ENCODE measurements at regions not wholly inside any gene's neighbourhood (a gene's known extent, or its start where the extent isn't known, plus 50 kb on each side); places are given as distances from the start of the nearest gene placed in this dataset.

DNA sequence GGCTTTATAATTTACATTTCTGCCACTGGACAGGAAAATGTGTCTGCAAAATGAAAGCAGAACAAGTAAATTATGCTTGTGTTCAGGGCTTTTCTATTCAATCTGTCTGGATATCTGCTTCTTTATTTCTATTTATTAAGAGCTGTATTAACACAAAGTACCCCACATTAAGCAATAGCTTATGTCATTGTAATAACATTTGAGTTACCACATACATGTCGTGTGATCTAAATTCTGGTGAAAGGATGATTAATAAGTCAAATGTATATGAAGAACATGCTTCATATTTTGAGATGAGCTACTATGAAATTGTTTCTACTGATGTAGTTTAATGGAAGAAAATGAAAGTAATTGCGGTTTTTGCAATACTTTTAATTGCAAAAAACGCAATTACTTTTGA, 238.2 kb downstream of the KCNJ2 start:
- H3K14ac ChIP-seq (replicated peaks; ENCODE audit: low read depth, low read length): no peak overlapping the region
- DNase-seq (peak; percentile 1), ATAC-seq (ENCODE audit: low read depth) (no peak)
- H3K9ac ChIP-seq (ENCODE audit: low read depth, low read length): no peak overlapping the region
- H2AK5ac ChIP-seq (ENCODE audit: low read depth, low read length): no peak overlapping the region
- intact Hi-C loops (cut with micrococcal nuclease): loop anchor here (5.0 kb wide), 1 partner anchor 240 kb away; the partner anchor contains the start of gene KCNJ2
- H3K4ac ChIP-seq (ENCODE audit: low read depth, low read length): no peak overlapping the region; the same call in 1 of the 2 replicates
- dilution Hi-C loops (cut with HindIII; ENCODE audit: low sequenced_read_pairs, unreplicated experiment): no loop called here
- in situ Hi-C loops (cut with MboI; ENCODE audit: low sequenced_read_pairs): no loop called here
- no peak overlapping the region for H3K23ac ChIP-seq (ENCODE audit: low read depth, low read length)
- H3K4me3 ChIP-seq (ENCODE audit: insufficient read depth, low read depth, low read length): no peak overlapping the region
- H3K36me3 ChIP-seq (ENCODE audit: control insufficient read depth, insufficient read depth, low read length): no peaks in the 10 kb centered on the region
- H3K27me3 ChIP-seq (ENCODE audit: control insufficient read depth, insufficient read depth, low read length): no peaks in the 10 kb centered on the region; the same call in 1 of the 2 replicates
- H3K9me3 ChIP-seq (ENCODE audit: control insufficient read depth, insufficient read depth, low read length): no peaks in the 10 kb centered on the region
- H4K20me1 ChIP-seq (ENCODE audit: insufficient read depth, low read length): no peaks in the 10 kb centered on the region
- no peak overlapping the region for H2AK9ac ChIP-seq (replicated peaks; ENCODE audit: low read depth, low read length, poor library complexity)
- no peak overlapping the region for H2AFZ ChIP-seq (replicated peaks; ENCODE audit: low read length, poor library complexity)
- H4K5ac ChIP-seq (ENCODE audit: low read depth, low read length): no peak overlapping the region
- H3K56ac ChIP-seq (ENCODE audit: extremely low read depth, insufficient read depth, low read length): no peak overlapping the region
- no peak overlapping the region for H4K91ac ChIP-seq (ENCODE audit: insufficient read depth, low read depth, low read length)
- H3K18ac ChIP-seq (ENCODE audit: low read depth, low read length): no peak overlapping the region
- TF ChIP-seq, protein P1, sequence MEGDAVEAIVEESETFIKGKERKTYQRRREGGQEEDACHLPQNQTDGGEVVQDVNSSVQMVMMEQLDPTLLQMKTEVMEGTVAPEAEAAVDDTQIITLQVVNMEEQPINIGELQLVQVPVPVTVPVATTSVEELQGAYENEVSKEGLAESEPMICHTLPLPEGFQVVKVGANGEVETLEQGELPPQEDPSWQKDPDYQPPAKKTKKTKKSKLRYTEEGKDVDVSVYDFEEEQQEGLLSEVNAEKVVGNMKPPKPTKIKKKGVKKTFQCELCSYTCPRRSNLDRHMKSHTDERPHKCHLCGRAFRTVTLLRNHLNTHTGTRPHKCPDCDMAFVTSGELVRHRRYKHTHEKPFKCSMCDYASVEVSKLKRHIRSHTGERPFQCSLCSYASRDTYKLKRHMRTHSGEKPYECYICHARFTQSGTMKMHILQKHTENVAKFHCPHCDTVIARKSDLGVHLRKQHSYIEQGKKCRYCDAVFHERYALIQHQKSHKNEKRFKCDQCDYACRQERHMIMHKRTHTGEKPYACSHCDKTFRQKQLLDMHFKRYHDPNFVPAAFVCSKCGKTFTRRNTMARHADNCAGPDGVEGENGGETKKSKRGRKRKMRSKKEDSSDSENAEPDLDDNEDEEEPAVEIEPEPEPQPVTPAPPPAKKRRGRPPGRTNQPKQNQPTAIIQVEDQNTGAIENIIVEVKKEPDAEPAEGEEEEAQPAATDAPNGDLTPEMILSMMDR (conservative IDR thresholded peaks at IDR 0.05; ENCODE audit: low read depth, low read length): no peak
- TF ChIP-seq SMC3 (IDR thresholded peaks at IDR 0.05; ENCODE audit: low read depth, low read length): no peak
- TF ChIP-seq, protein P2, sequence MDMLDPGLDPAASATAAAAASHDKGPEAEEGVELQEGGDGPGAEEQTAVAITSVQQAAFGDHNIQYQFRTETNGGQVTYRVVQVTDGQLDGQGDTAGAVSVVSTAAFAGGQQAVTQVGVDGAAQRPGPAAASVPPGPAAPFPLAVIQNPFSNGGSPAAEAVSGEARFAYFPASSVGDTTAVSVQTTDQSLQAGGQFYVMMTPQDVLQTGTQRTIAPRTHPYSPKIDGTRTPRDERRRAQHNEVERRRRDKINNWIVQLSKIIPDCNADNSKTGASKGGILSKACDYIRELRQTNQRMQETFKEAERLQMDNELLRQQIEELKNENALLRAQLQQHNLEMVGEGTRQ (IDR thresholded peaks at IDR 0.05; ENCODE audit: low read depth, low read length): no peak
- H3K27ac ChIP-seq (ENCODE audit: insufficient read depth, low read length): no peak overlapping the region
- no peaks in the 10 kb centered on the region for H3K79me1 ChIP-seq (ENCODE audit: low read depth in 1 of 2, low read length in 2 of 2)
- H2BK5ac ChIP-seq (ENCODE audit: low read depth, low read length, poor library complexity, severe bottlenecking): no peak overlapping the region
- no TSS peak for BruUV-seq (replicated peaks)
- H3K9me1 ChIP-seq (ENCODE audit: insufficient read depth, low read length): no peaks in the 10 kb centered on the region
- H2BK120ac ChIP-seq (ENCODE audit: low read depth, low read length): no peak overlapping the region
- ChIA-PET POLR2A (ENCODE audit: unreplicated experiment) (no interaction called here), CTCF (no interaction called here)
- no peak overlapping the region for H2BK20ac ChIP-seq (ENCODE audit: low read depth, low read length)
- no peak overlapping the region for H2BK15ac ChIP-seq (ENCODE audit: low read depth, low read length)
- no peak overlapping the region; the same call in 1 of the 2 replicates for H3K4me2 ChIP-seq (ENCODE audit: low read depth, low read length)
- WGBS, 2 experiments (ENCODE audit: extremely low coverage in 2 of 2, insufficient read length in 1 of 2): no CpG with 5 or more reads among the region's 3 CpGs
- peaks cover 5% of the 10 kb centered on the region for H3K4me1 ChIP-seq (ENCODE audit: control insufficient read depth, insufficient read depth, low read length)
- H4K8ac ChIP-seq (ENCODE audit: low read depth in 2 of 2, low read length in 2 of 2): no peak overlapping the region

Measured in IMR-90 (cell line).